Breast epithelium (tissue), 3 donors: ENCODE measurements at regions not wholly inside any gene's neighbourhood (a gene's known extent, or its start where the extent isn't known, plus 50 kb on each side); places are given as distances from the start of the nearest gene placed in this dataset.

Source experiments
- POLR2A ChIP-seq: fragments of 450-650 bp; IDR thresholded peaks from one replicate; pipeline ENCODE4 v1.6.1; 2016; ENCODE audit warnings: antibody characterized with exemption, mild to moderate bottlenecking, moderate library complexity
- TF ChIP-seq, protein P1 (sequence below), 3 donors: fragments of 450-650 bp; IDR thresholded peaks; one replicate each; pipeline ENCODE4 v1.5.1; 2016 to 2017; ENCODE audit warnings: antibody characterized with exemption in 3 of 3, mild to moderate bottlenecking in 3 of 3, moderate library complexity in 3 of 3

DNA sequence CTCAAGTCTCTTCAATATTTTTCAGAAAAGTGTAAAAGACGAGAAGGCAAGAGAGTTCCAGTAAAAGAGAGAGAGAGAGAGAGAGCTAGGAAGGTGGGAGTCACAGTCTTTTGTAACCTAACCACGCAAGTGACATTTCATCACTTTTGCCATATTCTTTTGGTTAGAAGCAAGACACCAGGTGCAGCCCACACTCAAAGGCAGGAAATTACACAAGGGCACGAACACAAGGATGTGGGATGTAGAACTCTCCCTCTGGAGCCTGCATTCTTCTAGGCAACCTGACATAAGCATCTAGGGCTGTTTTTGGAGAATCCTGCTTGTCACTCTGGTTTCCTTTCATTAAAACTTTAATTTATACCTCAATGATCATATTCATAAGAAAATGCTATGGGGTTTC, 1213.1 kb downstream of the DNAJB9 start:
- TF ChIP-seq, protein P1, sequence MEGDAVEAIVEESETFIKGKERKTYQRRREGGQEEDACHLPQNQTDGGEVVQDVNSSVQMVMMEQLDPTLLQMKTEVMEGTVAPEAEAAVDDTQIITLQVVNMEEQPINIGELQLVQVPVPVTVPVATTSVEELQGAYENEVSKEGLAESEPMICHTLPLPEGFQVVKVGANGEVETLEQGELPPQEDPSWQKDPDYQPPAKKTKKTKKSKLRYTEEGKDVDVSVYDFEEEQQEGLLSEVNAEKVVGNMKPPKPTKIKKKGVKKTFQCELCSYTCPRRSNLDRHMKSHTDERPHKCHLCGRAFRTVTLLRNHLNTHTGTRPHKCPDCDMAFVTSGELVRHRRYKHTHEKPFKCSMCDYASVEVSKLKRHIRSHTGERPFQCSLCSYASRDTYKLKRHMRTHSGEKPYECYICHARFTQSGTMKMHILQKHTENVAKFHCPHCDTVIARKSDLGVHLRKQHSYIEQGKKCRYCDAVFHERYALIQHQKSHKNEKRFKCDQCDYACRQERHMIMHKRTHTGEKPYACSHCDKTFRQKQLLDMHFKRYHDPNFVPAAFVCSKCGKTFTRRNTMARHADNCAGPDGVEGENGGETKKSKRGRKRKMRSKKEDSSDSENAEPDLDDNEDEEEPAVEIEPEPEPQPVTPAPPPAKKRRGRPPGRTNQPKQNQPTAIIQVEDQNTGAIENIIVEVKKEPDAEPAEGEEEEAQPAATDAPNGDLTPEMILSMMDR (IDR thresholded peaks at IDR 0.05): no peak
- TF ChIP-seq POLR2A: no peak
